GM19099 (cell line): ENCODE measurements at regions not wholly inside any gene's neighbourhood (a gene's known extent, or its start where the extent isn't known, plus 50 kb on each side); places are given as distances from the start of the nearest gene placed in this dataset.

Source experiments
- POLR2A ChIP-seq: IDR thresholded peaks from 3 replicates; pipeline ENCODE4 v1.6.1; 2011; ENCODE audit warnings: low read depth; ENCODE audit not compliant: insufficient read length; ENCODE audit errors: extremely low read depth

- TF ChIP-seq POLR2A = no peak
These were observed 76.7 kb upstream of the RUNX3 start for GRCh38 chr1:25006770-25007169.

- no peak for TF ChIP-seq POLR2A
These were observed 74.3 kb upstream of the RUNX3 start for GRCh38 chr1:25004355-25004754.

- no peak for TF ChIP-seq POLR2A
These were observed 73.5 kb upstream of the RUNX3 start for GRCh38 chr1:25003457-25004190.

GRCh38 chr1:25003000-25003399, 72.9 kb upstream of the RUNX3 start:
- TF ChIP-seq POLR2A = no peak

GRCh38 chr1:25001125-25001915, 71.2 kb upstream of the RUNX3 start:
- TF ChIP-seq POLR2A = no peak

- no peak for TF ChIP-seq POLR2A
These were observed 69.8 kb upstream of the RUNX3 start for GRCh38 chr1:24999906-25000305.

GRCh38 chr1:24999426-24999825, 69.3 kb upstream of the RUNX3 start:
- TF ChIP-seq POLR2A = no peak

- no peak for TF ChIP-seq POLR2A
These were observed 68.6 kb upstream of the RUNX3 start for GRCh38 chr1:24998563-24999245.

GRCh38 chr1:24996983-24997893, 67.2 kb upstream of the RUNX3 start:
- no peak for TF ChIP-seq POLR2A

- TF ChIP-seq POLR2A = no peak
These were observed 66.4 kb upstream of the RUNX3 start for GRCh38 chr1:24996456-24996855.

- no peak for TF ChIP-seq POLR2A
These were observed 65.6 kb upstream of the RUNX3 start for GRCh38 chr1:24995661-24996060.

GRCh38 chr1:24995140-24995539, 65.1 kb upstream of the RUNX3 start:
- TF ChIP-seq POLR2A = no peak

- no peak for TF ChIP-seq POLR2A
These were observed 64.0 kb upstream of the RUNX3 start for GRCh38 chr1:24993871-24994580.

- TF ChIP-seq POLR2A = no peak
These were observed 62.7 kb upstream of the RUNX3 start for GRCh38 chr1:24992761-24993211.
